AG04450 (cell line): ENCODE measurements at regions not wholly inside any gene's neighbourhood (a gene's known extent, or its start where the extent isn't known, plus 50 kb on each side); places are given as distances from the start of the nearest gene placed in this dataset.
"Not testable (repeated sequence)": the region's sequence is repeated elsewhere in the genome, so short reads cannot be mapped to it uniquely, and the experiment has no call there.

Experiments
- CTCF ChIA-PET: fragments of 300-600, 350-600 bp; formaldehyde crosslinking; extraction: SDS; loops from one replicate; lab custom pipeline; 2022; ENCODE audit warnings: antibody characterized with exemption, inconsistent platforms; lab: Charles Lee
- POLR2A ChIA-PET: fragments of 350-600 bp; formaldehyde crosslinking; extraction: SDS; loops from one replicate; lab custom pipeline; 2021; ENCODE audit warnings: antibody characterized with exemption, inconsistent platforms; lab: Yijun Ruan, JAX
- DNase-seq: peaks from one replicate; pipeline ENCODE4 v3.0.0-alpha.2; 2011; ENCODE audit warnings: low read depth, low spot score
- H3K27ac ChIP-seq: one replicate; pipeline ENCODE4 v1.5.1; 2012; ENCODE audit warnings: low read depth, low read length, control low read depth
- H3K27me3 ChIP-seq: one replicate; pipeline ENCODE4 v1.6.0; 2012; ENCODE audit warnings: low read length; ENCODE audit not compliant: control insufficient read depth, insufficient read depth
- H3K4me3 ChIP-seq: 2 replicates; pipeline ENCODE4 v1.5.1; 2011; ENCODE audit warnings: mild to moderate bottlenecking, low read depth, low read length, control low read depth
- H3K9me3 ChIP-seq: 2 replicates; pipeline ENCODE4 v1.5.1; 2012; ENCODE audit warnings: low read length; ENCODE audit not compliant: control insufficient read depth, insufficient read depth
- TF ChIP-seq, protein P1 (sequence below): IDR thresholded peaks from 2 replicates; pipeline ENCODE4 v1.5.1; 2011; ENCODE audit warnings: low read depth, low read length, control low read depth, inconsistent platforms

DNA sequence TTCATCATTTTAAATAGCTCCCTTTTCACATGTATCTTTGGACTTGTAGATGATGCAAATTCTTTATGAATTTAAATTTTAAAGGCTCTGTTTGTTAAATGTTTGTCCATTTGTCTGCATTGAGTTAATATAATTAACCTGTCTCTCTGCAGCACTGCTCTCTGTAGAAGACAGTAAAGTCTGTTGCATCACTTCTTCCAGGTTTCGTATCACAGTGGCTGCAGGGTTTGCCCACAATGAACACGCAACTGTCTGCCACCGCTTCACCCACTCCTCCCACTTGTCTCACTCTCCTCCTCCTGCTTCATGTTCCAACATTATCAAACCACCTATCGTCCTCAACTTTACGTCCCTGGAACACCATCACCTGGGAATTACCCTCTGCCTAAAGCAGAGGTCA lies 231.3 kb upstream of the SLC30A5 start:
- ChIA-PET POLR2A (no interaction called here), CTCF (no interaction called here)
- Histone ChIP-seq H3K9me3 (no peaks in the 10 kb centered on the region), H3K4me3 (no peak overlapping the region), H3K27ac (no peak overlapping the region), H3K27me3 (no peaks in the 10 kb centered on the region)
- TF ChIP-seq, protein P1, sequence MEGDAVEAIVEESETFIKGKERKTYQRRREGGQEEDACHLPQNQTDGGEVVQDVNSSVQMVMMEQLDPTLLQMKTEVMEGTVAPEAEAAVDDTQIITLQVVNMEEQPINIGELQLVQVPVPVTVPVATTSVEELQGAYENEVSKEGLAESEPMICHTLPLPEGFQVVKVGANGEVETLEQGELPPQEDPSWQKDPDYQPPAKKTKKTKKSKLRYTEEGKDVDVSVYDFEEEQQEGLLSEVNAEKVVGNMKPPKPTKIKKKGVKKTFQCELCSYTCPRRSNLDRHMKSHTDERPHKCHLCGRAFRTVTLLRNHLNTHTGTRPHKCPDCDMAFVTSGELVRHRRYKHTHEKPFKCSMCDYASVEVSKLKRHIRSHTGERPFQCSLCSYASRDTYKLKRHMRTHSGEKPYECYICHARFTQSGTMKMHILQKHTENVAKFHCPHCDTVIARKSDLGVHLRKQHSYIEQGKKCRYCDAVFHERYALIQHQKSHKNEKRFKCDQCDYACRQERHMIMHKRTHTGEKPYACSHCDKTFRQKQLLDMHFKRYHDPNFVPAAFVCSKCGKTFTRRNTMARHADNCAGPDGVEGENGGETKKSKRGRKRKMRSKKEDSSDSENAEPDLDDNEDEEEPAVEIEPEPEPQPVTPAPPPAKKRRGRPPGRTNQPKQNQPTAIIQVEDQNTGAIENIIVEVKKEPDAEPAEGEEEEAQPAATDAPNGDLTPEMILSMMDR = no peak
- no peak for DNase-seq

- H3K27me3 ChIP-seq, H3K27ac ChIP-seq, POLR2A ChIA-PET, H3K9me3 ChIP-seq, CTCF ChIA-PET, H3K4me3 ChIP-seq, DNase-seq: not testable (repeated sequence)
Measured at GRCh38 chr5:68865192-68865591, 228.6 kb upstream of the SLC30A5 start.

DNA sequence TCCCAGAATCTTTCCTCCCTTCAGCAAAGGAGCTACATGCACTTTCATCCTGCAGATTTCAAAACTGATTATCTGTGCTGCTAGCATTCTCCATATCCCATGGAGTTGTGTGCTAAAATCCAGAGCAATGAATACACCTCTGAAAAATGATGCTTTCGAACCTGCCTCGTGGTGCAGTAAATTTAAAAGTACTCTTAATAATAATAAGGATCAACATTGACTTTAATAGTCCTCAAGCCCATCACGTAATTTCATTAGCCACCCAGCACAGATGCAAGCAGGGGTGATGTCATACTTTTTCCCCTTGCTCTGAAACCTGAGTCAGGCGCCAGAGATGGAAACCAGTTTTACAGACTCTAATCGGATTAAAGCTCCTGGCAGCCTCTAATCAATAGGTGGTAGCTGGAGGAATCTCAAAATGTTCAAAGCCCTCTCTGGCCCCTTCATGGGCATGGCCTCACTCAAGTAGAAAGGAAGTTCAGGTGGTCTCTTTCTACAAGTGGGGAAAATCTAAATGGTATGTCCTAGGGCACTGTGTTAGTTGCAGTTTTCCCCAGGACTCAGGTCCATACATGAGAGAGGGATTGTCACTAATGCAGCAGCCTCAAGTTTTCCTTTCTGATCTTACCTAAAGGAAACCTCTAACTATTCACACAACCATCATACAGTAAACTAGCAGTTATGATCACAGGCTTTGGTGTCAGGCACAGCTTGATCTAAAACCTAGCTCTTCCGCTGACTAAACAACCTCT lies 221.6 kb upstream of the SLC30A5 start:
- DNase-seq = no peak
- H3K27me3 ChIP-seq = no peaks in the 10 kb centered on the region
- no peak overlapping the region for H3K27ac ChIP-seq
- TF ChIP-seq, protein P1 = no peak
- no peaks in the 10 kb centered on the region for H3K9me3 ChIP-seq
- no peak overlapping the region for H3K4me3 ChIP-seq
- ChIA-PET POLR2A (no interaction called here), CTCF (no interaction called here)

- no peak for DNase-seq
- ChIA-PET POLR2A (no interaction called here), CTCF (no interaction called here)
- Histone ChIP-seq H3K9me3 (no peaks in the 10 kb centered on the region), H3K27ac (no peak overlapping the region), H3K27me3 (no peaks in the 10 kb centered on the region), H3K4me3 (no peak overlapping the region)
- TF ChIP-seq, protein P1 = no peak
Measured at GRCh38 chr5:68873198-68873597, 220.6 kb upstream of the SLC30A5 start.

GRCh38 chr5:68875351-68875750 lies 218.5 kb upstream of the SLC30A5 start:
- TF ChIP-seq, protein P1 = no peak
- POLR2A ChIA-PET = no interaction called here
- Histone ChIP-seq H3K9me3 (no peaks in the 10 kb centered on the region), H3K27ac (no peak overlapping the region), H3K27me3 (no peaks in the 10 kb centered on the region), H3K4me3 (no peak overlapping the region)
- no peak for DNase-seq
- CTCF ChIA-PET = no interaction called here
